ENCODE measurements at regions not wholly inside any gene's neighbourhood (a gene's known extent, or its start where the extent isn't known, plus 50 kb on each side); places are given as distances from the start of the nearest gene placed in this dataset.
"Not testable (repeated sequence)": the region's sequence is repeated elsewhere in the genome, so short reads cannot be mapped to it uniquely, and the experiment has no call there.

- DNase-seq = no peak
Measured at GRCh38 chr3:118766306-118766669, 268.4 kb downstream of the IGSF11 start.

DNA sequence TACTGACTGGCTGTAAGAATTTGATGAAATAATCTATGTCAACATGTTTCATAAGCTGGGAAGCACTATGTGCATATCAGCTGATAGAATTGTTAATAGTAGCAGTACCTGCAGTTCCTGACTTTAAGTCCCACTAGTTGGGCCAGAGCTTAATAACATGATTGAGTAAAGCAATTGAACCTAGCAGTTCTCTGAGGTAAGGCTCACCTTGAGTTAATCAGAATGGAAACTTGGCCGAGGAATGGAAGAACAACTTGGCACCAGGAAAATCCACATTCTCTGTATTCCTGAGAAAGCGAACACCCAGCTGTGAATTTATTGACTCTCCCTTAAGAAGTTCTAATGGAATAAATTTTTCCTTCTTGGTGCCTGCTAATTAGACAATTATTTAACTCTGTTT, 262.6 kb downstream of the IGSF11 start:
- no peak for DNase-seq

GRCh38 chr3:118772547-118773011, 262.1 kb downstream of the IGSF11 start:
- no peak for DNase-seq

- no peak for DNase-seq
Measured at GRCh38 chr3:118775021-118775420, 259.6 kb downstream of the IGSF11 start.

GRCh38 chr3:118778201-118778600, 256.4 kb downstream of the IGSF11 start:
- no peak for DNase-seq

DNA sequence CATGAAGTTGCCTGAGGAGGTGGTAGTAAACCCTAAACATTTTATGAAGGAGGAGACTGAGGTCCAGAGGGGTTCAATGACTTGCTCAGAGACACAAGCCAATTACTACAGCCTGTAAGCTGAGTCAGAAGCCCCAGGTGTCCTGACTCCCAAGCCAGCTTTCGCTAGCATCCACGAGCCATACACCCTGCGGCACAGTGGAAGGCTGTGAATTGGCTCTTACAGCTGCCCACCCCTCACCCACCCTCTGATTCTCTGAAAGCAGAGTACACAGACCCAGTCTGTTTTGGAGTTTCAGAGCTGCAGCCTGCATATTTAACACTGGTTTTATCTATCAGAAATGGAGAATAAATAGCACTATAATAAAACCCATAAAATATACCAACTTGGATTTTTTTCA, 253.4 kb downstream of the IGSF11 start:
- DNase-seq = no peak

GRCh38 chr3:118781839-118782238, 252.8 kb downstream of the IGSF11 start:
- no peak for DNase-seq

DNA sequence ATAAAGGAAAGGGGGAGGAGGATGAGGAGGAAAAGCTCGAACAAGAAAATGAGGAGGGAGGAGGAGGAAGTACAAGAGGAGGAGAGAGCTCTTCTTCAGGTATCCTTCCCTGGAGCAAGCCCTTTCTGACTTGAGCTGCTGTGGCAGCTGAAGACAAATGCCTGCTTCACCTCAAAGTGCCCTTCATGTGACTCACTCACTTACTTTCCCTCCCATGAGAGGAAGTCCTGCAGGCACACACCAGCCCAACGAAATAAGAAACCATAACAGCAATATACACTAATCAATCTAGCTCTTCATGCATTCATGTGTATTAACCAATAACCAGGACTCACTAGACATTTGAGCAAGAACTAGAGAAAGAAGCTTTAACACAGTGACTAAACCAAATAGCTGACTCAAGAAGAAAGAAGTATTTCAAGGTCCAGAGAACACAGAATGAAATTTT, 251.9 kb downstream of the IGSF11 start:
- no peak for DNase-seq

- DNase-seq = no peak
Measured at GRCh38 chr3:118785415-118785814, 249.2 kb downstream of the IGSF11 start.

GRCh38 chr3:118791246-118791645, 243.4 kb downstream of the IGSF11 start:
- DNase-seq = no peak

GRCh38 chr3:118792191-118792590, 242.5 kb downstream of the IGSF11 start:
- no peak for DNase-seq

- no peak for DNase-seq
Measured at GRCh38 chr3:118793176-118793575, 241.5 kb downstream of the IGSF11 start.

GRCh38 chr3:118799303-118799702, 235.3 kb downstream of the IGSF11 start:
- no peak for DNase-seq

DNA sequence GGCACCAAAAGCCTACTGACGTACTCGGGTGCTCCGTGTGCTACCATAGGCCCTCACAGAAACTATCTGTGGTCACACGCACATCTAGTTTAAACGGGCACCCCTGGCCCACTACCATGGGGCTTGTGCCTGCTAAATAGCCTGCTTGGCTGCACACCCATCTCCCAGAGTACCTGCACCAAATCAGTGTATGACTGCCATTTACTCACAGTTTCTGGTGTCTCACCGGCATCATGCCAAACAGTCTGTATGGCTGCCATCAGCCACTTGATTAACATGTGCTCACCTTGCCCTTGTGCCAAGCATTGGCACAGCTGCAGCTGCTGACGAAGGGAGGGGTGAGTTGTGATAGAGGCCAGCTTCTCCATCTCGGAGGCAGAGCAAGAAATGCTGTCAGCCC, 232.7 kb downstream of the IGSF11 start:
- no peak for DNase-seq

DNA sequence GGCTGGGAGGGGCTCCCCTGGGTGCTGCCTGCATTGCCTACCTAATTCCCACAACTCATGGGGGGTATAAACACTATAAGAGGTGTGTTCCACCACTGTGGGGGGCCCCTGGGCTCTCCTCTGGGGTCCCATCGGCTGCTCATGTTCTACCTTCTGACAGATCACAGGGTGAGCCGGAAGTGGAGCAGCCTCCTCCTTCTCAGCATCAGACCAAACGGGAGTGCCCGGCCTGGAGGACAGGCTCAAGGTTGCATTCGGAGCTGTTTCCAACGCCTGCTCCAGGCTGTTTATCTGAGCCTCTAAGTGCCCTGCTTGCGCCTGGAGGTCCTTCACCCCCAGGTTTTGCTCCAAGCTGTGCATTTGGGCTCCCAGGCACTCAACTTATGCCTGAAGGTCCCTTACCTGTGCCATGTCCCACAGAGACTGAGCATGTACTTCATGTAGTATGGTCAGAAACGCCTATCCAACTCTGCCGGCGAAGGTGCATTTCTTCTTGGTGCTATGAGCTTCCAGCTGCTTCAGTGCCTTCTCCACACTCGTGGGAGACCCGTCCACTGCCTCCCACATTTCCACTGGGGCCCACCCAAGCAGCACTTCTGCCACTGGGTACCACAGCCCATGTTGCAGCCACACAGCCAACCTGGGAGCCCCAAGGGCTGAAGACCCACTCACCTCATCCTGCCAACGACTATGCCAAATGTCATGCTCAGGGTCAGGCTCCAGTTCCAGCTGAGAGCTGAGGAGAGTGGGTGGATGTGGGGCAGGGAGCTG, 232.1 kb downstream of the IGSF11 start:
- DNase-seq = no peak

DNA sequence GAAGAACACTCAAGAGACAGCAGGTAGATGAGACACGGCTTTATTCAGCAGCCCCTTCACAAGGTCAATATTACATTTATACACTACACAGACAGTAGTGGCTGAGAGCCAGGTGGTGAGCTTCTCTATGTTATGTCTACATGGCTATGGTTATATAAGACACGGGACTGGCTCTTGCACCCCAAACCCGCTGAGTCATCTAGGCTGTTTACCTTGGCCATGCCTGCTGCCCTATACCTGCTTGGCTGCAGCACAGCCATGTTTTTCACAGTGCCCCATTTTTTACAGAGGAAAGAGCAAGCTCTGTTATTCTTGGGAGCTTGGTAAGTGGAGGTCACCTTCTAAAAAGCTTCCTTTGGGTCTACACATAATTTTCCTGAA, 231.6 kb downstream of the IGSF11 start:
- DNase-seq = no peak

DNA sequence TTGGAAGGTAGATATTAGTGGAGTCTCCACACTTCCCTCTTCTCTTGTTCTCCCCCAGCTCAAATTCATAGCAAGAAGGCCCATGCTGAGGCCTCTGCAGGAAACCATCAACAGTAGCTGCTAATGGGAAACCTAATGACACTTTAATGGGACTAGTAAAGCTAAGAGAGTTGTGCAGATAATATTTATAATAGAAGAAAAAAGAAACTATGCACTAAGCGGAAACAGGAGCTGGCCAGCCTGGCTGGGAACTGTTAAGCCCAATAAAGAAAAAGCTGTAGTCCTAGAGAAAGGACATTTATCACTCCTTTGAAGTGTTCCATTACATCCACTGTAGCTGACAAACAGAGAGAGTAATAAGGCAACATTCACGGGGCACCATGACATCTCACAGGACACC, 229.6 kb downstream of the IGSF11 start:
- no peak for DNase-seq

- no peak for DNase-seq
Measured at GRCh38 chr3:118806423-118806822, 228.2 kb downstream of the IGSF11 start.

DNA sequence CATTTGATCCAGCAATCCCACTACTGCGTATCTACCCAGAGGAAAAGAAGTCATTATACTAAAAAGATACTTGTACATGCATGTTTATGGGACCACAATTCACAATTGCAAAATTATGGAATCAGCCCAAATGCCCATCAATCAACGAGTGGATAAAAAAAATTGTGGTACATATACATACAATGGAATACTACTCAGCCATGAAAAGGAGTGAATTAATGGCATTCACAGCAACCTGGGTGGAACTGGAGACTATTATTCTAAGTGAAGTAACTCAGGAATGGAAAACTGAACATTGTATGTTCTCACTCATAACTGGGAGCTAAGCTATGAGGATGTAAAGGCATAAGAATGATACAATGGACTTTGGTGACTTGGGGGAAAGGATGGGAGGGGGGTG, 227.3 kb downstream of the IGSF11 start:
- DNase-seq = not testable (repeated sequence)

DNA sequence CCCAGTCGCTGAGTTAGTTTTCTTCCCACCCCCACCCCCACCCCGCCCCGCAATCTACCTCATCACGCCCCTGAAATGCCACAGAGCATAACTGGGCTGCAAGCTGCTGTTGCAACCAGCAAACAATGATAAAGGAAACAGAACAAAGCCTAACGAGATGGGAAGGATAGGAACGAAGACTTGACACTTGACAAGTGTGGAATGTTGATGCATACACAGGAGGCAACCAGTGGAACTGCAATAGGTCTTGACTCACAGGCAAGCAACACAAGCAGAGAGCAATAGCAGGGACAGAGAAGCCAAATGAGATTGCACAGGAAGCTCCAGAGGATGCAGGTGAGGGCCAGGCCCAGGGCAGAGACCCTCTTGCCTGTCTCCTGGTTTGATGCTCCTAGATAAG, 225.9 kb downstream of the IGSF11 start:
- DNase-seq = no peak

- no peak for DNase-seq
Measured at GRCh38 chr3:118809696-118810498, 224.7 kb downstream of the IGSF11 start.

- no peak for DNase-seq
Measured at GRCh38 chr3:118810499-118811035, 224.1 kb downstream of the IGSF11 start.

DNA sequence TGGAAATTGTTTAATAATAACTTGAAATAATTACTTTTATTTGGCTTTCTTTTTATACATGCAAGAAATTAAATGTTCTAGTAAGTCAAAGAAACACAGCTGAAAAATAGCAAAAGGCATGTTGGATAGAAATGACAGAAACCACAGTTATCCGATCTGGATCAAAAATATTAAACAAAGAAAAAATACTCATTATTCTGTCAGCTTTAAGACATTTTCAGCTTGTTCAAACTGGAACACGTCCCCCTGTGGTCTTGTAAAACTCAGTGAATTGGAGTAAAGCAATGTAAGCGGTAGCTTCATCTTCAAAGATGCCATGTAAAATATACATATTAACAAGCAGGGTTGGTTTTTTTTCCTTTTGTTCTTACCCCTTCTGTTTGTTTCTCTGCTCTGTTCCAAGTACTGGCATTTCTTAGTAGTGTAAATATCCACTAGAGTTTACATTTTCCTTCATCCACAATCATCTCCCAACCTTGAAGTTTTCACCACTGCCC, 223.4 kb downstream of the IGSF11 start:
- no peak for DNase-seq

GRCh38 chr3:118813472-118813871, 221.2 kb downstream of the IGSF11 start:
- DNase-seq = no peak

Data from activated T-cell treated with anti-CD3 and anti-CD28 coated beads, Interleukin-2, amount 50 U/mL, for 1 hour (primary cell).